ENCODE measurements at regions not wholly inside any gene's neighbourhood (a gene's known extent, or its start where the extent isn't known, plus 50 kb on each side); places are given as distances from the start of the nearest gene placed in this dataset.

GRCh38 chr6:82088978-82089771 is 158.4 kb downstream of the IBTK start:
- no peaks in the 10 kb centered on the region for H3K4me1 ChIP-seq (ENCODE audit: control insufficient read depth, insufficient read depth, low read length)
- no peaks in the 10 kb centered on the region for H3K9me3 ChIP-seq (ENCODE audit: control insufficient read depth, insufficient read depth, low read depth, low read length)
- no peak overlapping the region for H3K27ac ChIP-seq (ENCODE audit: low read depth, low read length)
- H3K36me3 ChIP-seq (ENCODE audit: control insufficient read depth, insufficient read depth, low read length) = no peaks in the 10 kb centered on the region
- H3K27me3 ChIP-seq (ENCODE audit: control insufficient read depth, insufficient read depth, low read length) = no peaks in the 10 kb centered on the region
- no peak overlapping the region for H3K4me3 ChIP-seq (ENCODE audit: low read depth, low read length)
- H3K9ac ChIP-seq (ENCODE audit: low read length) = no peak overlapping the region

DNA sequence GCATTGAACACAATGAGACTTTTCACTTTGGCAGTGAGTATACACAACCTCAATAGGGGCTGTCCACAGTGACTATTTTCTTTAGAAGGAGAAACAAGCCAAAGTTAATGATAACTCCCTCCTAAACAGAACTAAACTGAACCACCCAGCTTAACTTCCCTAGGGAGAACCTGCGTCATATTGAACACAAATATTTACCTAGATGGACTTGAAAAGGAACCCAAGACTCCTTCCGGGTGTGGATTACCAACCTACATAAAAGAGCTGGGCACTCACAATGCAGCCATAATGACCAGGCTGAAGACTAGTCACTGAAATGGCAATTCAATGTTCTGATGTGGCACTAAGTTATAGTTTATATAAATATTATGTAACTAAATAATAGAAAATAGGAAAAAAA is 160.6 kb downstream of the IBTK start:
- no peak overlapping the region for H3K9ac ChIP-seq (ENCODE audit: low read length)
- no peaks in the 10 kb centered on the region for H3K4me1 ChIP-seq (ENCODE audit: control insufficient read depth, insufficient read depth, low read length)
- H3K36me3 ChIP-seq (ENCODE audit: control insufficient read depth, insufficient read depth, low read length) = no peaks in the 10 kb centered on the region
- H3K4me3 ChIP-seq (ENCODE audit: low read depth, low read length) = no peak overlapping the region
- H3K27me3 ChIP-seq (ENCODE audit: control insufficient read depth, insufficient read depth, low read length) = no peaks in the 10 kb centered on the region
- no peaks in the 10 kb centered on the region for H3K9me3 ChIP-seq (ENCODE audit: control insufficient read depth, insufficient read depth, low read depth, low read length)
- H3K27ac ChIP-seq (ENCODE audit: low read depth, low read length) = no peak overlapping the region

GRCh38 chr6:82085701-82086100 is 161.8 kb downstream of the IBTK start:
- Histone ChIP-seq H3K27ac (ENCODE audit: low read depth, low read length) (no peak overlapping the region), H3K9me3 (ENCODE audit: control insufficient read depth, insufficient read depth, low read depth, low read length) (no peaks in the 10 kb centered on the region), H3K27me3 (ENCODE audit: control insufficient read depth, insufficient read depth, low read length) (no peaks in the 10 kb centered on the region), H3K4me1 (ENCODE audit: control insufficient read depth, insufficient read depth, low read length) (no peaks in the 10 kb centered on the region), H3K4me3 (ENCODE audit: low read depth, low read length) (no peak overlapping the region), H3K36me3 (ENCODE audit: control insufficient read depth, insufficient read depth, low read length) (no peaks in the 10 kb centered on the region), H3K9ac (ENCODE audit: low read length) (no peak overlapping the region)

DNA sequence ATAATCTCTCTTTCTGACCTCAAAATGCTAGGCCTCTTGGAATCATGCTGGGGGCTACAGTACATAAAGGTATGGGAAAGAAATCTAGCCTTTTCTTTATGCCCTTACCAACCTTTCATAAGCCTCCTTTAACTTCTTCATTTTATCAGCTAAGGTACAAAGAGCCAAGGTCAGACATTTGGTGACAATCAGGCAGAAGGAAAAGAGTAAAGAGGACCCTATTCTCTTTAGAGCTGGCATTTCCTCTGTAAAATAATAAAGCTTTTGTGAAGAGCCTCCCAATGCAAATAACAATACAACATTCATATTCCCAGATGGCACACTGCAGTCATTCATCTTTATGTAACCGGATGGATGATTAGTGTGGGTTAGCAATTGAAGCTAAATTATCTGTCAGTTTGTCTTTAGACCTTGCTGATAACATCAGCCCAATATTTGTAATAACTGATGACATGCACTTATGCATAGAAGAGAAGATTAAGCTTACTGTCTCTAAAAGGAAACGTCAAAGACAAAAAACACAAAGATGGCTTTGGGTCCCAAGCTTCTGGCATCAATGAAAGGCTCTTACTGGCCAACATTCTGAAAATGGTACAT is 163.1 kb downstream of the IBTK start:
- no peak overlapping the region for H3K4me3 ChIP-seq (ENCODE audit: low read depth, low read length)
- no peaks in the 10 kb centered on the region for H3K9me3 ChIP-seq (ENCODE audit: control insufficient read depth, insufficient read depth, low read depth, low read length)
- no peak overlapping the region for H3K27ac ChIP-seq (ENCODE audit: low read depth, low read length)
- H3K9ac ChIP-seq (ENCODE audit: low read length) = no peak overlapping the region
- H3K36me3 ChIP-seq (ENCODE audit: control insufficient read depth, insufficient read depth, low read length) = no peaks in the 10 kb centered on the region
- H3K27me3 ChIP-seq (ENCODE audit: control insufficient read depth, insufficient read depth, low read length) = no peaks in the 10 kb centered on the region
- no peaks in the 10 kb centered on the region for H3K4me1 ChIP-seq (ENCODE audit: control insufficient read depth, insufficient read depth, low read length)

- Histone ChIP-seq H3K27ac (ENCODE audit: low read depth, low read length) (no peak overlapping the region), H3K9ac (ENCODE audit: low read length) (no peak overlapping the region), H3K4me1 (ENCODE audit: control insufficient read depth, insufficient read depth, low read length) (no peaks in the 10 kb centered on the region), H3K9me3 (ENCODE audit: control insufficient read depth, insufficient read depth, low read depth, low read length) (no peaks in the 10 kb centered on the region), H3K27me3 (ENCODE audit: control insufficient read depth, insufficient read depth, low read length) (no peaks in the 10 kb centered on the region), H3K36me3 (ENCODE audit: control insufficient read depth, insufficient read depth, low read length) (no peaks in the 10 kb centered on the region), H3K4me3 (ENCODE audit: low read depth, low read length) (no peak overlapping the region)
Measured at GRCh38 chr6:82083646-82084045, 163.9 kb downstream of the IBTK start.

- no peak overlapping the region for H3K4me3 ChIP-seq (ENCODE audit: low read depth, low read length)
- no peaks in the 10 kb centered on the region for H3K9me3 ChIP-seq (ENCODE audit: control insufficient read depth, insufficient read depth, low read depth, low read length)
- H3K27me3 ChIP-seq (ENCODE audit: control insufficient read depth, insufficient read depth, low read length) = no peaks in the 10 kb centered on the region
- no peaks in the 10 kb centered on the region for H3K4me1 ChIP-seq (ENCODE audit: control insufficient read depth, insufficient read depth, low read length)
- no peak overlapping the region for H3K27ac ChIP-seq (ENCODE audit: low read depth, low read length)
- H3K36me3 ChIP-seq (ENCODE audit: control insufficient read depth, insufficient read depth, low read length) = no peaks in the 10 kb centered on the region
- H3K9ac ChIP-seq (ENCODE audit: low read length) = no peak overlapping the region
Measured at GRCh38 chr6:82080767-82081166, 166.8 kb downstream of the IBTK start.

DNA sequence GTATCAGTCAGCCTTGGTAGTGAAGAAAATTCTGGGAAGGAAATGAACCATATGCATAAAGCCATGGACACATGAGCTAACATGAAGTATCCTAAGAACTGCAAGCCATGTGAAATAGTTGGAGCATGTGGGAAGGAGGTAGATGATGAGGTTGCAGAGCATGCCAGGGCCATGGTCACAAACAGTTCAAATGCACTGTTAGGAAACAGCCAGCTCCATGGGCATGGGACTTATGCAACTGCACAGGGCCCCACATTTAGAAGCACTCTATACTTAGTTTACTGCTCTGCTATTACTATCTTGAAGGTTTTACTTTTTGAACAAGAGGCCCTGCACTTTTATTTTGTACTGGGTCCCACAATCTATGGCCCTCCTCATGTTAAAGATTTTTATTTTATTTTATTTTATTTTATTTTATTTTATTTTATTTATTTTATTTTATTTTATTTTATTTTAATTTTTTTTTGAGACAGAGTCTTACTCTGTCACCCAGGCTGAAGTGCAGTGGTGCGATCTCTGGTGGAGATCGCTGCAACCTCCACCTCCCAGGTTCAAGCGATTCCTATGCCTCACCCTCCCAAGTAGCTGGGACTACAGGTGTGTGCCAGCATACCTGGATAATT is 169.1 kb downstream of the IBTK start:
- no peaks in the 10 kb centered on the region for H3K27me3 ChIP-seq (ENCODE audit: control insufficient read depth, insufficient read depth, low read length)
- H3K9me3 ChIP-seq (ENCODE audit: control insufficient read depth, insufficient read depth, low read depth, low read length) = no peaks in the 10 kb centered on the region
- H3K27ac ChIP-seq (ENCODE audit: low read depth, low read length) = no peak overlapping the region
- no peaks in the 10 kb centered on the region for H3K36me3 ChIP-seq (ENCODE audit: control insufficient read depth, insufficient read depth, low read length)
- no peak overlapping the region for H3K9ac ChIP-seq (ENCODE audit: low read length)
- H3K4me1 ChIP-seq (ENCODE audit: control insufficient read depth, insufficient read depth, low read length) = no peaks in the 10 kb centered on the region
- H3K4me3 ChIP-seq (ENCODE audit: low read depth, low read length) = no peak overlapping the region

GRCh38 chr6:82076916-82077315 is 170.6 kb downstream of the IBTK start:
- H3K27me3 ChIP-seq (ENCODE audit: control insufficient read depth, insufficient read depth, low read length) = no peaks in the 10 kb centered on the region
- no peak overlapping the region for H3K4me3 ChIP-seq (ENCODE audit: low read depth, low read length)
- no peak overlapping the region for H3K27ac ChIP-seq (ENCODE audit: low read depth, low read length)
- H3K9ac ChIP-seq (ENCODE audit: low read length) = no peak overlapping the region
- H3K9me3 ChIP-seq (ENCODE audit: control insufficient read depth, insufficient read depth, low read depth, low read length) = no peaks in the 10 kb centered on the region
- no peaks in the 10 kb centered on the region for H3K4me1 ChIP-seq (ENCODE audit: control insufficient read depth, insufficient read depth, low read length)
- H3K36me3 ChIP-seq (ENCODE audit: control insufficient read depth, insufficient read depth, low read length) = no peaks in the 10 kb centered on the region

GRCh38 chr6:82074556-82074955 is 173.0 kb downstream of the IBTK start:
- no peak overlapping the region for H3K4me3 ChIP-seq (ENCODE audit: low read depth, low read length)
- no peaks in the 10 kb centered on the region for H3K36me3 ChIP-seq (ENCODE audit: control insufficient read depth, insufficient read depth, low read length)
- no peaks in the 10 kb centered on the region for H3K4me1 ChIP-seq (ENCODE audit: control insufficient read depth, insufficient read depth, low read length)
- no peaks in the 10 kb centered on the region for H3K27me3 ChIP-seq (ENCODE audit: control insufficient read depth, insufficient read depth, low read length)
- no peak overlapping the region for H3K9ac ChIP-seq (ENCODE audit: low read length)
- no peaks in the 10 kb centered on the region for H3K9me3 ChIP-seq (ENCODE audit: control insufficient read depth, insufficient read depth, low read depth, low read length)
- no peak overlapping the region for H3K27ac ChIP-seq (ENCODE audit: low read depth, low read length)

DNA sequence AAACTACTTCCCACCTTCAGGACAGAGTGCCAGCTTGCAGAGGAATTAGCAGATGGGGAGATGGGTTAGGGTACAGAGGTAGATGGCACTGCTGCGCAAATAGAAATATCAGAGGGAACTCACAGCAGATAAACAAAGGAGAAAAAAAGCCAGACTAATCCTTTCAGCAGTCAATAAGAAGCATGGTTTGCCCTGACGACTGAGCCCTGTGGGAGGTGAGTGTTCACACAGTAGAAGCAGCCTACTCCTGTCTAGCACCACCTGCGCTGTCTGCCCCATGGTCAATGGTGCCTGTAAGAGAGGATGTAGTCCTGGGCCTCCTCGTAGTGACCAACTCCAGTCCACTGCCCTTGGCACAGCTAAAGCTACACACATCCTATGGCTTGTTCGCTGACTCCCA is 174.1 kb downstream of the IBTK start:
- no peaks in the 10 kb centered on the region for H3K27me3 ChIP-seq (ENCODE audit: control insufficient read depth, insufficient read depth, low read length)
- H3K9ac ChIP-seq (ENCODE audit: low read length) = no peak overlapping the region
- H3K36me3 ChIP-seq (ENCODE audit: control insufficient read depth, insufficient read depth, low read length) = no peaks in the 10 kb centered on the region
- H3K4me1 ChIP-seq (ENCODE audit: control insufficient read depth, insufficient read depth, low read length) = no peaks in the 10 kb centered on the region
- no peak overlapping the region for H3K4me3 ChIP-seq (ENCODE audit: low read depth, low read length)
- no peak overlapping the region for H3K27ac ChIP-seq (ENCODE audit: low read depth, low read length)
- no peaks in the 10 kb centered on the region for H3K9me3 ChIP-seq (ENCODE audit: control insufficient read depth, insufficient read depth, low read depth, low read length)

DNA sequence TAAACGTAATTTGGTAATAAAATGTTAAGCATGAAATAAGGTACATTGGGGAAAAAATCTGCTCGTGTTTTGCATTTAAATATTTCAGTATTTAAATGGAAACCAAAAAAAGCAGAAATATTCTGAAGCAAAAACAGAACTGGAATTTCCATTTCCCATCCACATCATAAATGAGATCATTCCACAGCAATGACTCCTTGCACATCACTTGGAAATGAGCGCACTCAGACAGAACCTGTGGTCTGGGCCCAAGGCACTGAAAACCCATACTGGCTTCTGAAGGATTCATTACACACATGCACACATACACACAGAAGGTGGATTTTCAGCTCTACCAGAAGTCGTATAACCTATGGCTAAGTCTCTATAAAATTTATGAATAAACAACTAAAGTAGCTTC is 174.8 kb downstream of the IBTK start:
- Histone ChIP-seq H3K9ac (ENCODE audit: low read length) (no peak overlapping the region), H3K4me3 (ENCODE audit: low read depth, low read length) (no peak overlapping the region), H3K36me3 (ENCODE audit: control insufficient read depth, insufficient read depth, low read length) (no peaks in the 10 kb centered on the region), H3K27me3 (ENCODE audit: control insufficient read depth, insufficient read depth, low read length) (no peaks in the 10 kb centered on the region), H3K27ac (ENCODE audit: low read depth, low read length) (no peak overlapping the region), H3K4me1 (ENCODE audit: control insufficient read depth, insufficient read depth, low read length) (no peaks in the 10 kb centered on the region), H3K9me3 (ENCODE audit: control insufficient read depth, insufficient read depth, low read depth, low read length) (no peaks in the 10 kb centered on the region)
